Spinal cord (tissue), 9 donors: ENCODE measurements at regions not wholly inside any gene's neighbourhood (a gene's known extent, or its start where the extent isn't known, plus 50 kb on each side); places are given as distances from the start of the nearest gene placed in this dataset.

Experiments
- DNase-seq, 6 donors: peaks; one replicate each; pipeline versions ENCODE4 v3.0.0 to v3.0.0-alpha.2; 2013 to 2015; ENCODE audit warnings: low spot score in 6 of 6, low read depth in 4 of 6
- H3K27ac ChIP-seq: one replicate; pipeline ENCODE4 v1.5.1; 2013; ENCODE audit warnings: low read depth, low read length, control low read depth
- H3K27me3 ChIP-seq: one replicate; pipeline ENCODE4 v1.6.1; 2013; ENCODE audit warnings: low read length; ENCODE audit not compliant: control insufficient read depth, insufficient read depth
- H3K36me3 ChIP-seq: one replicate; pipeline ENCODE4 v1.6.1; 2013; ENCODE audit warnings: low read length; ENCODE audit not compliant: control insufficient read depth, insufficient read depth
- H3K4me1 ChIP-seq: one replicate; pipeline ENCODE4 v1.6.1; 2013; ENCODE audit warnings: low read length; ENCODE audit not compliant: control insufficient read depth, insufficient read depth
- H3K4me3 ChIP-seq: one replicate; pipeline ENCODE4 v1.5.1; 2013; ENCODE audit warnings: low read depth, low read length, control low read depth
- H3K9me3 ChIP-seq: one replicate; pipeline ENCODE4 v1.6.1; 2013; ENCODE audit warnings: low read length; ENCODE audit not compliant: control insufficient read depth, insufficient read depth
- WGBS: methylation state at CpG from one replicate; pipeline ENCODE4 v1.1.5; 2013; ENCODE audit warnings: missing lambda C conversion rate; ENCODE audit not compliant: insufficient coverage; 5-methylcytosine and 5-hydroxymethylcytosine counted together
- donor health status: healthy.

GRCh38 chr5:75002271-75002670, 50.1 kb downstream of the GCNT4 start:
- DNase-seq, result no peak
- H3K4me1 ChIP-seq, result no peaks in the 10 kb centered on the region
- 100% methylated on average over 2 of the region's 4 CpGs for WGBS
- H3K9me3 ChIP-seq, result peaks cover 4% of the 10 kb centered on the region
- no peaks in the 10 kb centered on the region for H3K27me3 ChIP-seq
- no peak overlapping the region for H3K4me3 ChIP-seq
- H3K27ac ChIP-seq, result no peak overlapping the region
- H3K36me3 ChIP-seq, result no peaks in the 10 kb centered on the region

GRCh38 chr5:74995926-74996325, 56.4 kb downstream of the GCNT4 start:
- Histone ChIP-seq H3K27me3 (no peaks in the 10 kb centered on the region), H3K27ac (no peak overlapping the region), H3K9me3 (no peaks in the 10 kb centered on the region), H3K36me3 (no peaks in the 10 kb centered on the region), H3K4me3 (no peak overlapping the region), H3K4me1 (no peaks in the 10 kb centered on the region)
- WGBS, result no CpG with 5 or more reads among the region's 1 CpG
- DNase-seq, result no peak

DNA sequence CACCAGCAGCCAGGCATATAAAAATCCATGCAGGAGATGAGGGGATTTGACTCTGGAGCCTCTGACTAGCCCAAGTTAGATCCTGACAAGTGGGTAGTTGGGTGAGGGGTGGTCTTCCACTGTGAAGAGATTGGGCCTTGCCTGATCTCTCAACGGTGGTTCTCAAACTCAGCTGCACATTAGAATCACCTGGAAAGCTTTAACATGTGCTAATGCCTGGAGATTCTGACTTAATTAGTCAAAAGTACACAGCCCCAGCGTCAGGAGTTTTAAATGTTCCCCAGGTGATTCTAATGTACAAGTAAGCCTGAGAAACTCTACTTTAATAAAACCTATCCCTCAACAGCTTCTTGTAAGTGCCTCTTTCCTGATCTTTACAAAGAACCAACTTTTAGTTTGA, 57.5 kb downstream of the GCNT4 start:
- 62% methylated on average over 2 of the region's 2 CpGs for WGBS
- DNase-seq, result peak in 1 of 6 donors; percentile 52

GRCh38 chr5:74993743-74994142, 58.6 kb downstream of the GCNT4 start:
- whole genome bisulfite sequencing, result no CpG with 5 or more reads among the region's 4 CpGs
- no peak overlapping the region for H3K27ac ChIP-seq
- H3K4me3 ChIP-seq, result no peak overlapping the region

More for the DNA sequence above, 57.5 kb downstream of the GCNT4 start:
- H3K36me3 ChIP-seq, result no peaks in the 10 kb centered on the region
- H3K27ac ChIP-seq, result no peak overlapping the region
- no peaks in the 10 kb centered on the region for H3K9me3 ChIP-seq
- no peaks in the 10 kb centered on the region for H3K4me1 ChIP-seq
- no peak overlapping the region for H3K4me3 ChIP-seq
- H3K27me3 ChIP-seq, result no peaks in the 10 kb centered on the region

DNA sequence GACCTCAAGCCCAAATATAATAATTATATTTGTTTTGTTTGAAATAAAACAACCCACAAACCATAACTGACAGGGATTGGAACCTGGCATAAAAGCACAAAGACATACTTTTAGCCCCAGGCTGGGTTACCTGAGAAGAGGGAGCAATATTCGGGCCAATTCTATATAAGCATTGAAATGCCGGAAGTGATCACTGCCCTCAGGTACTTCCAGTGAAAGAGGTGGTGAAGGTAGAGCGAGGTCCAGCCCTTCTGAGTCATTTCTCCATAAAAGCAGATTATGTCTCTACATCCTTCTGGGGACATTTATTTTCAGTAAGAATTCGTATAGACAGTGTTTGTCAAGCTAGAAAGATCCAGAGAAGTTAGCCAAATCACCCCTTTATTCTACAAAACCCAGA, 59.6 kb downstream of the GCNT4 start:
- WGBS, result no CpG with 5 or more reads among the region's 4 CpGs
- DNase-seq, result no peak
- Histone ChIP-seq H3K9me3 (no peaks in the 10 kb centered on the region), H3K36me3 (no peaks in the 10 kb centered on the region), H3K4me3 (no peak overlapping the region), H3K27ac (no peak overlapping the region), H3K27me3 (no peaks in the 10 kb centered on the region), H3K4me1 (no peaks in the 10 kb centered on the region)

More at GRCh38 chr5:74993743-74994142, 58.6 kb downstream of the GCNT4 start:
- H3K4me1 ChIP-seq, result no peaks in the 10 kb centered on the region
- H3K36me3 ChIP-seq, result no peaks in the 10 kb centered on the region
- no peaks in the 10 kb centered on the region for H3K27me3 ChIP-seq
- DNase-seq, result no peak
- H3K9me3 ChIP-seq, result no peaks in the 10 kb centered on the region

- H3K27ac ChIP-seq, result no peak overlapping the region
- no CpG with 5 or more reads among the region's 2 CpGs for WGBS
These were observed 60.8 kb downstream of the GCNT4 start for GRCh38 chr5:74991522-74991921.

GRCh38 chr5:74990194-74990593, 62.2 kb downstream of the GCNT4 start:
- no peaks in the 10 kb centered on the region for H3K27me3 ChIP-seq
- no peak overlapping the region for H3K27ac ChIP-seq
- H3K4me3 ChIP-seq, result no peak overlapping the region
- H3K36me3 ChIP-seq, result no peaks in the 10 kb centered on the region
- DNase-seq, result no peak
- no peaks in the 10 kb centered on the region for H3K4me1 ChIP-seq
- H3K9me3 ChIP-seq, result no peaks in the 10 kb centered on the region
- WGBS, result 87% methylated on average over 6 of the region's 6 CpGs

More at GRCh38 chr5:74991522-74991921, 60.8 kb downstream of the GCNT4 start:
- Histone ChIP-seq H3K9me3 (no peaks in the 10 kb centered on the region), H3K36me3 (no peaks in the 10 kb centered on the region), H3K4me1 (no peaks in the 10 kb centered on the region), H3K4me3 (no peak overlapping the region), H3K27me3 (no peaks in the 10 kb centered on the region)
- DNase-seq, result no peak

DNA sequence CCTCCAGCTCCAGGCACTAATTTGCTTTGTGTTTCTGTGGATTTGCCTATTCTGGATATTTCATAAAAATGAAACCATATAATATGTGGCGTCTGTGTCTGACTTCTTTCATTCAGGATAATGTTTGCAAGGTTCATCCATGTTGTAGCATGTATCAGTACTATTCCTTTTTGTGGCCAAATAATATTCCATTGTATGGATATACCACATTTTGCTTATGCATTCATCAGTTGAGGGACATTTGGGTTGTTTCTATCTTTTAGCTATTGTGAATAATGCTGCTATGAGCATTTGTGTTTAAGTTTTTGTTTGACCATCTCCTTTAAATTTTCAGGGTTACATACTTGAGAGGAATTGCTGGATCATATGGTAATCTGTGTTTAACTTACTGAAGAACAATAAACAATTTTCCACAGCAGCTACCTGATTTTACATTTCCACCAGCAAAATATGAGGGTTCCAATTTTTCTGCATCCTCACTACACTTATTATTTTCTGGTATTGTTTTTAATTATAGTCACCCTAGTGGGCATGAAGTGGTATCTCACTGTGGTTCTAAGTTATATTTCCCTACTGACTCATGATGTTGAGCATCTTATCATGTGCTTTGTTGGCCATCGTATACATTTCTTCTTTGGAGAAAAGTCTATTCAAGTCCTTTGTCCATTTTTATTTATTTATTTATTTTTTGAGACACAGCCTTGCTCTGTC, 63.9 kb downstream of the GCNT4 start:
- no peak overlapping the region for H3K27ac ChIP-seq
- H3K27me3 ChIP-seq, result no peaks in the 10 kb centered on the region
- no peaks in the 10 kb centered on the region for H3K4me1 ChIP-seq
- DNase-seq, result no peak
- H3K4me3 ChIP-seq, result no peak overlapping the region
- H3K9me3 ChIP-seq, result no peaks in the 10 kb centered on the region
- H3K36me3 ChIP-seq, result no peaks in the 10 kb centered on the region
- no CpG with 5 or more reads among the region's 2 CpGs for WGBS

- Histone ChIP-seq H3K27ac (no peak overlapping the region), H3K4me1 (no peaks in the 10 kb centered on the region), H3K9me3 (no peaks in the 10 kb centered on the region), H3K27me3 (no peaks in the 10 kb centered on the region), H3K36me3 (no peaks in the 10 kb centered on the region), H3K4me3 (no peak overlapping the region)
- no CpG with 5 or more reads among the region's 1 CpG for WGBS
- DNase-seq, result no peak
These were observed 74.0 kb downstream of the GCNT4 start for GRCh38 chr5:74978345-74978744.

DNA sequence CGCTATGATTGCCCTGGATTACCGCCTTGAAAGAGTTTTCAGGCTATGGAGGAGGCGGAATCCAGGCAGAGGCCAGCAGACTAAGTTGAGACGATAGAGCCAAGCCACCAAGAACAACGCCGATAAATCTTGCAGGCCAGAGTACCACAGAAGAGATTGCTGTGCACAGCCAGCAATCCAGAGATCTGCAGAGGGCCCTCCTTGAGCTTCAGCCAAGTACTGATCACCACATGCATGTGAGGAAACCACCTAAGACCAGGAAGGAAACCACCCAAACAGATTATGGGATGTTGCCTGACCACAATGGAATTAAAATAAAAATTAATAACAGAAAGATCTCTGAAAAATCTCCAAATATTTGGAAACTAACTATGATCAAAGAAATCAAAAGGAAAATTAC, 74.9 kb downstream of the GCNT4 start:
- no peaks in the 10 kb centered on the region for H3K27me3 ChIP-seq
- no peaks in the 10 kb centered on the region for H3K4me1 ChIP-seq
- 93% methylated on average over 6 of the region's 6 CpGs for WGBS
- no peak for DNase-seq
- no peak overlapping the region for H3K4me3 ChIP-seq
- no peaks in the 10 kb centered on the region for H3K9me3 ChIP-seq
- no peaks in the 10 kb centered on the region for H3K36me3 ChIP-seq
- H3K27ac ChIP-seq, result no peak overlapping the region
